SU-DHL-6 (cell line): ENCODE measurements at regions not wholly inside any gene's neighbourhood (a gene's known extent, or its start where the extent isn't known, plus 50 kb on each side); places are given as distances from the start of the nearest gene placed in this dataset.

Experiments used
- H2AFZ ChIP-seq: fragments of 200-600 bp; sonication (generic); 2 replicates; pipeline ENCODE4 v1.6.1; 2014; ENCODE audit warnings: low read depth, mild to moderate bottlenecking, moderate library complexity, mixed read lengths, antibody characterized with exemption, low read length; ENCODE audit not compliant: severe bottlenecking
- H3F3A ChIP-seq: fragments of 200-600 bp; shearing (Covaris generic); 2 replicates; pipeline ENCODE4 v1.6.0; 2016; ENCODE audit warnings: antibody characterized with exemption, mild to moderate bottlenecking; ENCODE audit not compliant: insufficient read depth
- H3K27ac ChIP-seq: fragments of 200-600 bp; sonication (generic); 2 replicates; pipeline ENCODE4 v1.5.1; 2016; ENCODE audit warnings: low read depth, mild to moderate bottlenecking, low read length, moderate library complexity, mixed read lengths
- H3K27me3 ChIP-seq: fragments of 200-600 bp; sonication (generic), shearing (Covaris generic); 2 replicates; pipeline ENCODE4 v1.6.0; 2014; ENCODE audit warnings: mild to moderate bottlenecking, low read length
- H3K36me3 ChIP-seq: fragments of 200-600 bp; sonication (generic); 2 replicates; pipeline ENCODE4 v1.6.1; 2014; ENCODE audit warnings: mild to moderate bottlenecking, low read length, mixed read lengths
- H3K4me2 ChIP-seq: fragments of 300-600, 200-600 bp; shearing (Covaris generic), sonication (generic); 2 replicates; pipeline ENCODE4 v1.6.0; 2014; ENCODE audit warnings: low read length, low read depth, mild to moderate bottlenecking; ENCODE audit not compliant: poor library complexity, severe bottlenecking
- H3K4me3 ChIP-seq: fragments of 200-600 bp; sonication (generic); 2 replicates; pipeline ENCODE4 v1.5.1; 2014; ENCODE audit warnings: antibody characterized with exemption, low read length, mild to moderate bottlenecking, mixed read lengths; ENCODE audit not compliant: insufficient read depth, poor library complexity, severe bottlenecking
- H3K79me2 ChIP-seq: fragments of 200-600 bp; sonication (generic); 2 replicates; pipeline ENCODE4 v1.6.1; 2014; ENCODE audit warnings: mild to moderate bottlenecking, low read length, moderate library complexity; ENCODE audit not compliant: insufficient read depth
- H3K9ac ChIP-seq: fragments of 200-600 bp; sonication (generic); 2 replicates; pipeline ENCODE4 v1.7.0; 2014; ENCODE audit warnings: mild to moderate bottlenecking, low read length
- H3K9me2 ChIP-seq: fragments of 200-600 bp; sonication (generic); replicated peaks from 2 replicates; pipeline ENCODE4 v1.6.1; 2014; ENCODE audit warnings: low read length; ENCODE audit not compliant: insufficient read depth
- H3K9me3 ChIP-seq: fragments of 200-600 bp; sonication (generic); 2 replicates; pipeline ENCODE4 v1.6.1; 2014; ENCODE audit warnings: low read length, mixed read lengths; ENCODE audit not compliant: insufficient read depth
- H4K20me1 ChIP-seq: fragments of 200-600 bp; sonication (generic); 2 replicates; pipeline ENCODE4 v1.6.1; 2014; ENCODE audit warnings: low read depth, mild to moderate bottlenecking, antibody characterized with exemption, low read length, moderate library complexity, mixed read lengths
- EZH2phosphoT487 ChIP-seq: fragments of 200-600 bp; sonication (generic), shearing (Covaris generic); conservative IDR thresholded peaks from 2 replicates; pipeline ENCODE4 v1.6.1; 2018; ENCODE audit warnings: mild to moderate bottlenecking, antibody characterized with exemption, low read length, moderate library complexity, mixed read lengths
- TF ChIP-seq, protein P1 (sequence below): fragments of 200-600 bp; sonication (generic); IDR thresholded peaks from one replicate; pipeline ENCODE4 v1.5.1; 2017; ENCODE audit warnings: antibody characterized with exemption, mild to moderate bottlenecking, low read length, moderate library complexity; ENCODE audit not compliant: insufficient read depth, poor library complexity, severe bottlenecking

DNA sequence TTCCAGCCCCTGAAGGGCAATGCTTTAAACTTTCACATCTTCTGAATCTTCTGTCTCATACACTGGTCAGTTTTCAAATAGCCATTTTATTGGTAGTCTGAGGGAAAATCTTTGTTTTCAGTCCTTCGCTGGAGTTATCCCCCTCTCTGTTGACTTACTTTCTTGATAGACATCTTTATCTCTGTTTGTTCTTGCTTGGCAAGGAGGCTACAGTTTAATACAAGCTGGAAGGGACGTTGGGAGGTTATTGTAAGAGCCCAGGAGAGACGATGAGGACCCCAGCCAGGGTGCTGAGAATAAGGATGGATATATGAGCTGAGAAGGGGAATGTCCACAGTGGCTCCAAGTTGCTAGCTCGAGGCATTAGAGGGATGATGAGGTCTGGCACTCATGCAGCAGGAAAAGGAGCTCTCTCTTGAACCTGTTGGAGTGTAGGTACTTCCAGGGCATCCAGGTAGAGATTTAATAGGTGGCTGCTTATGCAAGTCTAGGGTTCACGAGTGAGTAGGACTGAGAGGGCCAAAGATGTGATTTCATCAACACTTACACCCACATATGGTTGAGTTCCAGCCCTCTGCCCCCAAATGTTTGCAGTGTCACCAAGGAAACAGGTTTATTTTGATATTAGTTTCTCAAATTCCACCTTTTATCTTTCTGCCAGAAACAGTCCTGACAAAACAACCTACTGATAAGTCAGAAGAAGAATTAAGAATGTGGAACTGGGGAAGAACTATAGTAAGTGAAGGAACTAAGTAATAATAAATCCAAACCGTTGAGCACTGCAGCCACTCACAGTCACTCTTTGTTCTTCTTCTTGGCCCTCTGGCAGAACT lies 237.3 kb upstream of the PROX1 start:
- H3K9me2 ChIP-seq, result no peaks in the 10 kb centered on the region
- TF ChIP-seq EZH2phosphoT487, result no peak
- TF ChIP-seq, protein P1, sequence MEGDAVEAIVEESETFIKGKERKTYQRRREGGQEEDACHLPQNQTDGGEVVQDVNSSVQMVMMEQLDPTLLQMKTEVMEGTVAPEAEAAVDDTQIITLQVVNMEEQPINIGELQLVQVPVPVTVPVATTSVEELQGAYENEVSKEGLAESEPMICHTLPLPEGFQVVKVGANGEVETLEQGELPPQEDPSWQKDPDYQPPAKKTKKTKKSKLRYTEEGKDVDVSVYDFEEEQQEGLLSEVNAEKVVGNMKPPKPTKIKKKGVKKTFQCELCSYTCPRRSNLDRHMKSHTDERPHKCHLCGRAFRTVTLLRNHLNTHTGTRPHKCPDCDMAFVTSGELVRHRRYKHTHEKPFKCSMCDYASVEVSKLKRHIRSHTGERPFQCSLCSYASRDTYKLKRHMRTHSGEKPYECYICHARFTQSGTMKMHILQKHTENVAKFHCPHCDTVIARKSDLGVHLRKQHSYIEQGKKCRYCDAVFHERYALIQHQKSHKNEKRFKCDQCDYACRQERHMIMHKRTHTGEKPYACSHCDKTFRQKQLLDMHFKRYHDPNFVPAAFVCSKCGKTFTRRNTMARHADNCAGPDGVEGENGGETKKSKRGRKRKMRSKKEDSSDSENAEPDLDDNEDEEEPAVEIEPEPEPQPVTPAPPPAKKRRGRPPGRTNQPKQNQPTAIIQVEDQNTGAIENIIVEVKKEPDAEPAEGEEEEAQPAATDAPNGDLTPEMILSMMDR, result no peak
- no peaks in the 10 kb centered on the region for H3K36me3 ChIP-seq

DNA sequence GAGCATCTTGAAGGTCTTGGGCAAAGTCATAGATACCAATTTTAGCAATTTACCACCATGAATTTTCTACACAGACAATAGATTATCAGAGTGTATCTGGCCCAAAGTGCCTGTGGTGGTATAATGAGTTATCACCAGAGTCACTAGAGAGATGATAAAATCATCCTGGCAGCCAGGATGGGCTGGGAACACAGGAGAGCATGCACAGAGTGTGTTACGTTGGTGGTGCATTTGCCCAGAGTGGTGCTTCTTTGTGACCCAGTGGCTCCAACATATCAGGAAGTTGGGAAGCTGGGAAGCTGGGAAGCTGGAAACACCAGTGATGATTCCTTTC lies 236.7 kb upstream of the PROX1 start:
- Histone ChIP-seq H3K9ac (no peak overlapping the region), H3K9me2 (no peaks in the 10 kb centered on the region), H3K4me2 (no peak overlapping the region), H3K36me3 (no peaks in the 10 kb centered on the region), H3K79me2 (no peaks in the 10 kb centered on the region), H3K4me3 (no peak overlapping the region), H3K9me3 (no peaks in the 10 kb centered on the region), H3K27ac (no peak overlapping the region), H2AFZ (no peak overlapping the region), H3F3A (no peaks in the 10 kb centered on the region), H4K20me1 (no peaks in the 10 kb centered on the region), H3K27me3 (no peaks in the 10 kb centered on the region)
- no peak for TF ChIP-seq EZH2phosphoT487
- TF ChIP-seq, protein P1, result no peak

More for the DNA sequence above, 237.3 kb upstream of the PROX1 start:
- Histone ChIP-seq H3K27ac (no peak overlapping the region), H3K9me3 (no peaks in the 10 kb centered on the region), H2AFZ (no peak overlapping the region), H3K9ac (no peak overlapping the region), H3K4me3 (no peak overlapping the region), H4K20me1 (no peaks in the 10 kb centered on the region), H3K4me2 (no peak overlapping the region), H3K27me3 (no peaks in the 10 kb centered on the region), H3K79me2 (no peaks in the 10 kb centered on the region), H3F3A (no peaks in the 10 kb centered on the region)

DNA sequence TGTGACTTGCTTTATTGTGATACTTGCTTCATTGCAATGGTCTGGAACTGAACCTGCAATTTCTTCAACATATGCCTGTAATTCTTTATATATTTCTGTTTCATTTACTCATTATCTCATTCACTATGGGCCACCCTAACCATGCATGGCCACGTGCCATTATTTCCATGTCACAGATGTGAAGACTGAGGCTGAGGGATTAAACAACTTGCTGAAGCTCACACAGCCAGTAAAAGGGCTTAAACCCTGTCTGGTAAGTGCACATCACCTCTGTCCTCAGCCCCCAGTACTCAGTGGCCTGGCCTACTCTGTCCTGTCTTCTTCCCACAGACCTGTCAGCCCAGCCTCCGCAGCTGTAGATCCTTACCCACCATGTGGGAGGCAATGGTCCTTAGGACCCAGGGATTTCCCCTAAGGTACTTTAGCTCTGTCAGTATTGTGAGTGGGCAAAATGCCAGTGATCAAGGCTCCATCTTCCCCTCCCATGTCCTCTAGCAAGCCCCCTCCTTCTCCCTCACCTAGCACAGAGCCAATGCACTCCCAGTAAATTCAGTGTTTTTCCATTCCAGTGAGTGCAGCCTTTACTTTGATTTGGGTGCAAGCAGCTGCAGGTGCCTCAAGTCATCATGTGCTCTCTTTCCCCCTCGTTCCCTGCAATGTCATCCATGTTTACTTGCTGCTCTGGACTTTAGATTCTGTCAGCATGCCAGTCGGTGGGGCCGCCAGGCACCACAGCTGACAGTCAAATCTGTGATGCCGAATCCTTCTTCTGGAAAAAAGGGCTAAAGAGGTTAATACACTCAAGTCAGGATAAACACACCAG lies 228.2 kb upstream of the PROX1 start:
- Histone ChIP-seq H3K4me2 (no peak overlapping the region), H3F3A (no peaks in the 10 kb centered on the region), H3K4me3 (no peak overlapping the region), H3K9me2 (no peaks in the 10 kb centered on the region; the same call in 1 of the 2 replicates), H3K79me2 (no peaks in the 10 kb centered on the region), H3K9ac (no peak overlapping the region), H4K20me1 (no peaks in the 10 kb centered on the region), H2AFZ (no peak overlapping the region), H3K9me3 (no peaks in the 10 kb centered on the region), H3K36me3 (no peaks in the 10 kb centered on the region), H3K27ac (no peak overlapping the region), H3K27me3 (no peaks in the 10 kb centered on the region)
- TF ChIP-seq, protein P1, result no peak
- no peak for TF ChIP-seq EZH2phosphoT487
